ENCODE measurements at regions not wholly inside any gene's neighbourhood (a gene's known extent, or its start where the extent isn't known, plus 50 kb on each side); places are given as distances from the start of the nearest gene placed in this dataset.

GRCh38 chr7:35331730-35332678, 78.1 kb upstream of the TBX20 start:
- DNase-seq = no peak

- DNase-seq = no peak
These were observed 75.1 kb upstream of the TBX20 start for GRCh38 chr7:35329026-35329425.

GRCh38 chr7:35319606-35320005, 65.7 kb upstream of the TBX20 start:
- DNase-seq = no peak

- DNase-seq = no peak
These were observed 62.6 kb upstream of the TBX20 start for GRCh38 chr7:35316549-35316948.

- no peak for DNase-seq
These were observed 61.6 kb upstream of the TBX20 start for GRCh38 chr7:35315517-35315916.

- no peak for DNase-seq
These were observed 60.5 kb upstream of the TBX20 start for GRCh38 chr7:35314354-35314753.

- no peak for DNase-seq
These were observed 59.7 kb upstream of the TBX20 start for GRCh38 chr7:35313575-35313974.

Measured in activated gamma-delta T cell (primary cell).